ENCODE measurements at regions not wholly inside any gene's neighbourhood (a gene's known extent, or its start where the extent isn't known, plus 50 kb on each side); places are given as distances from the start of the nearest gene placed in this dataset.

DNA sequence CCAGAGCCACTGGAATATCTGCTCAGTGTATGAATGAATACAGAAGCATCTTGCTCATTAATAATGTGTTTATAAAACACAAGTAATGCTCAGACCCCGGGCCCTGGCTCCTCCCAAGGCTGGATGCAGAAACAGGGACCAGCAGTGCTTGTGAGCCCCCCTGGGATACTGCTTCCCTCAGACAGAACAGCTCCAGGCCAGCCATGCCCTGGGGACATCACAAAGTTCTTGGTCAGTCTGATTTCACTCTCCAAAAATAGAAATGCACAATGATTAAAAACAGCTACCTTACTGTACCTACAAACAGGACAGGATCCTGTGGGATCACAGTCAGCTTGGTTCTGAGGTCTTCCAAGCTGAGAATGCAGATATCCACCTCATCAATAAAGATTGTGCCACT lies 68.2 kb downstream of the ABCC12 start:
- DNase-seq (no peak), ATAC-seq (ENCODE audit: low FRiP score in 2 of 2) (no peak)
- no peak overlapping the region for H3K4me3 ChIP-seq
- H3K9me3 ChIP-seq, result no peaks in the 10 kb centered on the region
- no peaks in the 10 kb centered on the region for H3K4me1 ChIP-seq
- no peaks in the 10 kb centered on the region for H3K27me3 ChIP-seq
- 38 to 55% methylated on average over 1 of the region's 1 CpG for WGBS, 2 donors
- no peaks in the 10 kb centered on the region for H3K36me3 ChIP-seq
- TF ChIP-seq POLR2AphosphoS5 (IDR thresholded peaks at IDR 0.05) (no peak), POLR2A (IDR thresholded peaks at IDR 0.05) (no peak), EP300 (IDR thresholded peaks at IDR 0.05) (no peak)
- TF ChIP-seq, protein P1, sequence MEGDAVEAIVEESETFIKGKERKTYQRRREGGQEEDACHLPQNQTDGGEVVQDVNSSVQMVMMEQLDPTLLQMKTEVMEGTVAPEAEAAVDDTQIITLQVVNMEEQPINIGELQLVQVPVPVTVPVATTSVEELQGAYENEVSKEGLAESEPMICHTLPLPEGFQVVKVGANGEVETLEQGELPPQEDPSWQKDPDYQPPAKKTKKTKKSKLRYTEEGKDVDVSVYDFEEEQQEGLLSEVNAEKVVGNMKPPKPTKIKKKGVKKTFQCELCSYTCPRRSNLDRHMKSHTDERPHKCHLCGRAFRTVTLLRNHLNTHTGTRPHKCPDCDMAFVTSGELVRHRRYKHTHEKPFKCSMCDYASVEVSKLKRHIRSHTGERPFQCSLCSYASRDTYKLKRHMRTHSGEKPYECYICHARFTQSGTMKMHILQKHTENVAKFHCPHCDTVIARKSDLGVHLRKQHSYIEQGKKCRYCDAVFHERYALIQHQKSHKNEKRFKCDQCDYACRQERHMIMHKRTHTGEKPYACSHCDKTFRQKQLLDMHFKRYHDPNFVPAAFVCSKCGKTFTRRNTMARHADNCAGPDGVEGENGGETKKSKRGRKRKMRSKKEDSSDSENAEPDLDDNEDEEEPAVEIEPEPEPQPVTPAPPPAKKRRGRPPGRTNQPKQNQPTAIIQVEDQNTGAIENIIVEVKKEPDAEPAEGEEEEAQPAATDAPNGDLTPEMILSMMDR (IDR thresholded peaks at IDR 0.05), result no peak
- H3K27ac ChIP-seq, result no peak overlapping the region

DNA sequence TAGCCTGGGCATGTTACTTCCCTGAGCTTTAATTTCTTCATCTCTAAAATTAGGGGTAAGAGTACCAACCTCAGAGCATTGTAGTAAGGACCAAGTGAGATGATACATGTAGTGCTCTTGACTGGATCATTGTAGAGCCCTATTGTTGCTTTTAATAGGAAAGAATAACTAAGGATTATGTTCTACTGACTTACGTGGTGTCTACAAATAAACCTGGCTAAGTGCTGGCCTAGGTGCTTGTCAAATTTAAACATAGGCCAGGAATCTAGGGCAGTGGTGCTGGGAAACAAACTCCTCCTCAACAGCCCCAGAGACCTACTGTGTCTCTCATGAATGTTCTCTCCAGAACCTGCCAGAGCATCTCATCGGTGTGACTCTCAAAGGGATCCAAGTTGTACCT lies 69.4 kb downstream of the ABCC12 start:
- H3K4me3 ChIP-seq, result no peak overlapping the region
- no peaks in the 10 kb centered on the region for H3K27me3 ChIP-seq
- TF ChIP-seq POLR2AphosphoS5 (IDR thresholded peaks at IDR 0.05) (no peak), POLR2A (IDR thresholded peaks at IDR 0.05) (no peak), EP300 (IDR thresholded peaks at IDR 0.05) (no peak)
- TF ChIP-seq, protein P1 (IDR thresholded peaks at IDR 0.05), result no peak
- no peak for ATAC-seq (ENCODE audit: low FRiP score in 2 of 2)
- DNase-seq, result no peak
- H3K4me1 ChIP-seq, result no peaks in the 10 kb centered on the region
- no peaks in the 10 kb centered on the region for H3K36me3 ChIP-seq
- WGBS, 2 donors, result 84 to 89% methylated on average over 2 of the region's 2 CpGs
- no peaks in the 10 kb centered on the region for H3K9me3 ChIP-seq
- H3K27ac ChIP-seq, result no peak overlapping the region

DNA sequence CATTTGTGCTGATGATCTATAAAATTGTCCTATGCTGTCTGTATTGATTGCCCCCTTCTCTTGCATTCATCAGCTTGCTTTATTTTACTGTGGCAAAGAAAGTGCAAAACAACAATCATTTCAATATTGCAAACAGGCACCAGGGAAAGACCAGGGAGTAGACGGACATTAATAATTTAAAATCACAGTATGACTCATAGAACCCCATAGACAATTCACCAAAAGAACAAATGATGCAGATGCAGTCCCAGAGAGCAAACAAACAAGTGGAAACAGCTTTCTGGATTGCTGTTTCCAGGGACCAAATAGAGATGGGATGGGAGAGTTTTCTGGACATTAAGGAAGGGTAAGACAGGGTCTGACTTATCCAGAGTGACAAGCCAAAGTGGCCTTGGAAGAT lies 70.1 kb downstream of the ABCC12 start:
- TF ChIP-seq, protein P1 (IDR thresholded peaks at IDR 0.05), result no peak
- no peak for TF ChIP-seq EP300 (IDR thresholded peaks at IDR 0.05)
- TF ChIP-seq POLR2AphosphoS5 (IDR thresholded peaks at IDR 0.05), result no peak
- no peak for TF ChIP-seq POLR2A (IDR thresholded peaks at IDR 0.05)
- DNase-seq (no peak), ATAC-seq (ENCODE audit: low FRiP score in 2 of 2) (no peak)
- Histone ChIP-seq H3K9me3 (no peaks in the 10 kb centered on the region), H3K36me3 (no peaks in the 10 kb centered on the region), H3K4me1 (no peaks in the 10 kb centered on the region), H3K27ac (no peak overlapping the region), H3K4me3 (no peak overlapping the region), H3K27me3 (no peaks in the 10 kb centered on the region)
- 73 to 100% methylated on average over 1 of the region's 1 CpG for WGBS, 2 donors

DNA sequence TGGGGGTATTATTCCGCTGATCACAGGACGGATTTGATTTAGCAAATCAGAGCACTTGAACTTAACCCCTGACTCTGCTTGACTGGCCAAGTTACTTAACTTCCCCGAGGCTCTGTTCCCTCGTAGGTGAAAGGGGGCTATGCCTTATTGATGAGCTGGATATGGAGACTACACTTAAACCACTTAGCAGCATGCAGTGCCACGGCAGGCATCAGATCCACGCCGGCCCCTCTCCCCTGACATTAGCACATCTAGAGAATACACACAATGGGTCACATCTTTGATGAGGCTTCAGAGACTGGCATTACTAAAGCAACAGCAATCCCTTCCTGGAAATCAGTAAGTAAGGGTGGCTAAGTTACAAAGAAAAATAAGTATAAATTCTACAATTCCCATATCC lies 71.0 kb downstream of the ABCC12 start:
- Histone ChIP-seq H3K27ac (no peak overlapping the region), H3K27me3 (no peaks in the 10 kb centered on the region), H3K36me3 (no peaks in the 10 kb centered on the region), H3K4me3 (no peak overlapping the region), H3K9me3 (no peaks in the 10 kb centered on the region), H3K4me1 (no peaks in the 10 kb centered on the region)
- WGBS, 2 donors, result 74 to 79% methylated on average over 7 of the region's 7 CpGs
- ATAC-seq (ENCODE audit: low FRiP score in 2 of 2) (no peak), DNase-seq (no peak)
- TF ChIP-seq POLR2A (IDR thresholded peaks at IDR 0.05) (no peak), EP300 (IDR thresholded peaks at IDR 0.05) (no peak), POLR2AphosphoS5 (IDR thresholded peaks at IDR 0.05) (no peak)
- TF ChIP-seq, protein P1 (IDR thresholded peaks at IDR 0.05), result no peak

DNA sequence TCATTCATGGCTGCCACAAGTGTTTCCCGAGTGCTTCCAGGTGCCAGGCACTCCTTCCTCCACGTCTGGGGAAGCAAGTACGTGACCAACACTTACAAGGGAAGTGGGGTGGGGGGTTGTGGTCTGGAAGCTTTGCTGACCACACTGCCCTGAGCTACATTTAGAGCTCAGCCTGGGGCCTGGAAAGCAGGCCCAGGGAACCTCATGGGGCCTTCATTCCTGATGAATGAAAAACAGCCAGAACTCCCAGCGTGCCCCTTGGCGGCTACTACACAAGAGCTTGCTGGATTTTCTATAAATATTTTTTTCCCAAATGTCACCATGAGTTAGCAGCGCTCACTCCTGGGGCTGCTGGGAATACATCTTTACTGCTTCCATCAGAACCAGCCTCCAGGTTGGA lies 73.3 kb downstream of the ABCC12 start:
- Histone ChIP-seq H3K9me3 (no peaks in the 10 kb centered on the region), H3K36me3 (no peaks in the 10 kb centered on the region), H3K4me1 (no peaks in the 10 kb centered on the region), H3K27ac (no peak overlapping the region), H3K27me3 (no peaks in the 10 kb centered on the region), H3K4me3 (no peak overlapping the region)
- ATAC-seq (ENCODE audit: low FRiP score in 2 of 2) (no peak), DNase-seq (no peak)
- TF ChIP-seq EP300 (IDR thresholded peaks at IDR 0.05), result no peak
- TF ChIP-seq, protein P1 (IDR thresholded peaks at IDR 0.05), result no peak
- TF ChIP-seq POLR2AphosphoS5 (IDR thresholded peaks at IDR 0.05), result no peak
- TF ChIP-seq POLR2A (IDR thresholded peaks at IDR 0.05), result no peak
- 53 to 60% methylated on average over 6 of the region's 6 CpGs for WGBS, 2 donors
